Mucosa of rectum (tissue), 2 donors: ENCODE measurements at regions not wholly inside any gene's neighbourhood (a gene's known extent, or its start where the extent isn't known, plus 50 kb on each side); places are given as distances from the start of the nearest gene placed in this dataset.

Experiments used
- H3K27ac ChIP-seq, 2 donors: one replicate each; pipeline ENCODE4 v1.7.0; 2013; ENCODE audit warnings: inconsistent platforms in 2 of 2, low read depth in 2 of 2, low read length in 2 of 2
- H3K27me3 ChIP-seq, 2 donors: one replicate each; pipeline ENCODE4 v1.7.0; 2013; ENCODE audit warnings: low read length in 2 of 2; ENCODE audit not compliant: control insufficient read depth in 2 of 2, insufficient read depth in 2 of 2
- H3K36me3 ChIP-seq, 2 donors: one replicate each; pipeline ENCODE4 v1.7.0; 2013; ENCODE audit warnings: low read length in 2 of 2; ENCODE audit not compliant: control insufficient read depth in 2 of 2, insufficient read depth in 2 of 2
- H3K4me1 ChIP-seq, 2 donors: one replicate each; pipeline ENCODE4 v1.7.0; 2013; ENCODE audit warnings: low read length in 2 of 2, mild to moderate bottlenecking in 1 of 2; ENCODE audit not compliant: control insufficient read depth in 2 of 2, insufficient read depth in 2 of 2
- H3K4me3 ChIP-seq, 2 donors: one replicate each; pipeline ENCODE4 v1.7.0; 2013; ENCODE audit warnings: low read length in 2 of 2
- H3K9ac ChIP-seq, 2 donors: one replicate each; pipeline ENCODE4 v1.7.0; 2013; ENCODE audit warnings: low read length in 2 of 2, low read depth in 1 of 2, mild to moderate bottlenecking in 1 of 2
- H3K9me3 ChIP-seq, 2 donors: one replicate each; pipeline ENCODE4 v1.7.0; 2013; ENCODE audit warnings: low read length in 2 of 2; ENCODE audit not compliant: control insufficient read depth in 2 of 2
- donor health status: healthy.
- donor health status: Normal muscosa, but diverticular disease.

DNA sequence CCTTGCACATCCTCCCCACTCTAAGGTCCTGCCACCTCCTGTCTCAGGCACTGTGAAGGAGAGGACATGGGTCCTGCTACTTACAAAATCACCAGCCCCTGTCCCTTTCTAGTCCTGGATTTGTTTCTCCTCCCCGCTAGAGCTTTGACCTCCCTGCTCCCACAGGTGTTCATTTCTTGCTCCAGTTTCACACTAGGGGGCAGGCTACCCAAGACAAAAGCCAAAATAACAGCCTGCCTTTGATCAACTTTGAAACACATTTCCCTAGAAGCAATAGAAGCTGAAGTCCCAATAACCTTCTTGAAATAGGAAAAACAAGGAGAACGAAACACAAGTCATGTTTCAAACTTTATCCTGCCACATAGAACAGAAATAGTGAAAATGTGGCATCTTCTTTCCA, 164.4 kb downstream of the QDPR start:
- no peak overlapping the region for H3K27ac ChIP-seq
- H3K9ac ChIP-seq: no peak overlapping the region
- H3K4me3 ChIP-seq: no peak overlapping the region
- no peaks in the 10 kb centered on the region for H3K9me3 ChIP-seq
- no peaks in the 10 kb centered on the region for H3K27me3 ChIP-seq
- H3K36me3 ChIP-seq: no peaks in the 10 kb centered on the region
- H3K4me1 ChIP-seq: no peaks in the 10 kb centered on the region

GRCh38 chr4:17339376-17339775, 172.5 kb downstream of the QDPR start:
- Histone ChIP-seq H3K27me3 (peaks cover 0 to 2% of the 10 kb centered on the region in 2 donors), H3K27ac (no peak overlapping the region), H3K4me3 (no peak overlapping the region), H3K9me3 (no peaks in the 10 kb centered on the region), H3K36me3 (no peaks in the 10 kb centered on the region), H3K9ac (no peak overlapping the region), H3K4me1 (no peaks in the 10 kb centered on the region)

DNA sequence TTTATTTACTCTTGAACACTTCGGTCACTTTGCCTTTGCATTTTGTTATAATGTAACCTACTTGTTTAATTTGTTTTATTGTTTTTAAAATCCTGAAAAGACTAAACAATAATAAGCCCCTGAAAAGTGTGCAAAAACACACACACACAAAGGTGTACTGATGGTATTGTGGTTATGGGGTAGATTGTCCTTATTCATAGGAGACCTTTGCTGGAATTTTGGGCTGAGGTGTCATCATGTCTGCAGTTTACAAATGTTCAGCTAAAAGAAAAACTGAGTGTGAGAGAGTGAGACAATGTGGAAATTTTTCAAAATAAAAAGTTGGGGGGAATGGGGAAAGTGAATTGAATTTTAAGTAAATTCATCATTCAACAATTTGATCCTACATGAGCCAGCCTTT, 174.9 kb downstream of the QDPR start:
- Histone ChIP-seq H3K4me3 (no peak overlapping the region), H3K4me1 (no peaks in the 10 kb centered on the region), H3K9me3 (no peaks in the 10 kb centered on the region), H3K36me3 (no peaks in the 10 kb centered on the region), H3K27me3 (peaks cover 0 to 2% of the 10 kb centered on the region in 2 donors), H3K9ac (no peak overlapping the region), H3K27ac (no peak overlapping the region)

- no peak overlapping the region for H3K9ac ChIP-seq
- H3K4me3 ChIP-seq: no peak overlapping the region
- H3K27me3 ChIP-seq: peaks cover 0 to 2% of the 10 kb centered on the region in 2 donors
- H3K4me1 ChIP-seq: no peaks in the 10 kb centered on the region
- H3K27ac ChIP-seq: no peak overlapping the region
- H3K36me3 ChIP-seq: no peaks in the 10 kb centered on the region
- no peaks in the 10 kb centered on the region for H3K9me3 ChIP-seq
Observed at GRCh38 chr4:17336524-17336961, 175.3 kb downstream of the QDPR start.

GRCh38 chr4:17336069-17336468, 175.8 kb downstream of the QDPR start:
- Histone ChIP-seq H3K4me1 (no peaks in the 10 kb centered on the region), H3K36me3 (no peaks in the 10 kb centered on the region), H3K27me3 (peaks cover 0 to 2% of the 10 kb centered on the region in 2 donors), H3K9me3 (no peaks in the 10 kb centered on the region), H3K4me3 (no peak overlapping the region), H3K27ac (no peak overlapping the region), H3K9ac (no peak overlapping the region)

- no peaks in the 10 kb centered on the region for H3K9me3 ChIP-seq
- no peak overlapping the region for H3K4me3 ChIP-seq
- no peak overlapping the region for H3K9ac ChIP-seq
- no peaks in the 10 kb centered on the region for H3K36me3 ChIP-seq
- no peak overlapping the region for H3K27ac ChIP-seq
- H3K27me3 ChIP-seq: peaks cover 0 to 2% of the 10 kb centered on the region in 2 donors
- H3K4me1 ChIP-seq: no peaks in the 10 kb centered on the region
Observed at GRCh38 chr4:17335371-17335770, 176.5 kb downstream of the QDPR start.

DNA sequence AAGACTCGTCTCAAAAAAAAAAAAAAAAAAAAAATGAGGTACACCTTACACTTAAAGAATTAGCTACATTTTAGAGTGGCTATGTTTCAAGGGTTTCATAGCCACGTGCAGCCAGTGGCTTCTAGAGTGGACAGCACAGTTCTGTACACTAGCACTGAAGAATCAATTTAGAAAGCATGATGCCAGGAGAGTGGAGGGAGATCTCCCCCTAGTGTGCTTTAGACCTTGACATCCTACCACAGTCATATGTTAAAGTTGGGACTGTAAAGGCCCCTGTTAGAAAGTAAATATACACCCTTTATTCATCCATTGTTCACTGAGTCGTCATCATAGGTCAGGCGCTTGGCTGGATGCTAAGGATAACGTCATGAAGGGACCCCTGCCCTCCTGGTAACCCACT, 179.4 kb downstream of the QDPR start:
- H3K4me1 ChIP-seq: no peaks in the 10 kb centered on the region
- no peak overlapping the region for H3K27ac ChIP-seq
- no peaks in the 10 kb centered on the region for H3K9me3 ChIP-seq
- no peak overlapping the region for H3K4me3 ChIP-seq
- no peaks in the 10 kb centered on the region for H3K36me3 ChIP-seq
- H3K27me3 ChIP-seq: peaks cover 0 to 2% of the 10 kb centered on the region in 2 donors
- no peak overlapping the region for H3K9ac ChIP-seq

- no peak overlapping the region for H3K27ac ChIP-seq
Observed at GRCh38 chr4:17329046-17329445, 182.8 kb downstream of the QDPR start.

GRCh38 chr4:17328141-17328815, 183.6 kb downstream of the QDPR start:
- Histone ChIP-seq H3K36me3 (no peaks in the 10 kb centered on the region), H3K27ac (no peak overlapping the region), H3K4me3 (no peak overlapping the region), H3K9me3 (no peaks in the 10 kb centered on the region), H3K4me1 (no peaks in the 10 kb centered on the region), H3K9ac (no peak overlapping the region), H3K27me3 (no peaks in the 10 kb centered on the region)

More at GRCh38 chr4:17329046-17329445, 182.8 kb downstream of the QDPR start:
- H3K36me3 ChIP-seq: no peaks in the 10 kb centered on the region
- no peaks in the 10 kb centered on the region for H3K4me1 ChIP-seq
- no peaks in the 10 kb centered on the region for H3K27me3 ChIP-seq
- no peak overlapping the region for H3K4me3 ChIP-seq
- no peak overlapping the region for H3K9ac ChIP-seq
- no peaks in the 10 kb centered on the region for H3K9me3 ChIP-seq

- no peak overlapping the region for H3K27ac ChIP-seq
- H3K9me3 ChIP-seq: no peaks in the 10 kb centered on the region
- H3K4me1 ChIP-seq: no peaks in the 10 kb centered on the region
- no peaks in the 10 kb centered on the region for H3K27me3 ChIP-seq
- H3K36me3 ChIP-seq: no peaks in the 10 kb centered on the region
- no peak overlapping the region for H3K4me3 ChIP-seq
- no peak overlapping the region for H3K9ac ChIP-seq
Observed at GRCh38 chr4:17327591-17327990, 184.3 kb downstream of the QDPR start.
